AG04450 (cell line): ENCODE measurements at regions not wholly inside any gene's neighbourhood (a gene's known extent, or its start where the extent isn't known, plus 50 kb on each side); places are given as distances from the start of the nearest gene placed in this dataset.

Source experiments
- CTCF ChIA-PET: fragments of 300-600, 350-600 bp; formaldehyde crosslinking; extraction: SDS; loops from one replicate; lab custom pipeline; 2022; ENCODE audit warnings: antibody characterized with exemption, inconsistent platforms; lab: Charles Lee
- POLR2A ChIA-PET: fragments of 350-600 bp; formaldehyde crosslinking; extraction: SDS; loops from one replicate; lab custom pipeline; 2021; ENCODE audit warnings: antibody characterized with exemption, inconsistent platforms; lab: Yijun Ruan, JAX
- DNase-seq: peaks from one replicate; pipeline ENCODE4 v3.0.0-alpha.2; 2011; ENCODE audit warnings: low read depth, low spot score
- H3K27ac ChIP-seq: one replicate; pipeline ENCODE4 v1.5.1; 2012; ENCODE audit warnings: low read depth, low read length, control low read depth
- H3K27me3 ChIP-seq: one replicate; pipeline ENCODE4 v1.6.0; 2012; ENCODE audit warnings: low read length; ENCODE audit not compliant: control insufficient read depth, insufficient read depth
- H3K4me3 ChIP-seq: 2 replicates; pipeline ENCODE4 v1.5.1; 2011; ENCODE audit warnings: mild to moderate bottlenecking, low read depth, low read length, control low read depth
- H3K9me3 ChIP-seq: 2 replicates; pipeline ENCODE4 v1.5.1; 2012; ENCODE audit warnings: low read length; ENCODE audit not compliant: control insufficient read depth, insufficient read depth
- CTCF ChIP-seq: IDR thresholded peaks from 2 replicates; pipeline ENCODE4 v1.5.1; 2011; ENCODE audit warnings: low read depth, low read length, control low read depth, inconsistent platforms

GRCh38 chr1:86263101-86263500 lies 106.5 kb upstream of the COL24A1 start:
- H3K27me3 ChIP-seq, result no peaks in the 10 kb centered on the region
- TF ChIP-seq CTCF, result no peak
- ChIA-PET POLR2A (no interaction called here), CTCF (no interaction called here)
- DNase-seq, result no peak
- no peak overlapping the region for H3K27ac ChIP-seq
- no peak overlapping the region for H3K4me3 ChIP-seq
- H3K9me3 ChIP-seq, result no peaks in the 10 kb centered on the region

GRCh38 chr1:86260476-86260875 lies 103.9 kb upstream of the COL24A1 start:
- ChIA-PET CTCF (no interaction called here), POLR2A (no interaction called here)
- H3K27me3 ChIP-seq, result no peaks in the 10 kb centered on the region
- no peak overlapping the region for H3K27ac ChIP-seq
- H3K4me3 ChIP-seq, result no peak overlapping the region
- H3K9me3 ChIP-seq, result no peaks in the 10 kb centered on the region
- no peak for DNase-seq
- TF ChIP-seq CTCF, result no peak

- no peak overlapping the region for H3K4me3 ChIP-seq
- ChIA-PET POLR2A (no interaction called here), CTCF (interaction anchor here (0.5 to 0.6 kb wide), 2 partner anchors 445 to 576 kb away, joined by 3 to 5 read pairs; partner anchors contain the start of gene SH3GLB1)
- no peak overlapping the region for H3K27ac ChIP-seq
- TF ChIP-seq CTCF, result no peak
- H3K27me3 ChIP-seq, result no peaks in the 10 kb centered on the region
- H3K9me3 ChIP-seq, result no peaks in the 10 kb centered on the region
- no peak for DNase-seq
Observed at GRCh38 chr1:86259390-86259789, 102.8 kb upstream of the COL24A1 start.

GRCh38 chr1:86258101-86258500 lies 101.5 kb upstream of the COL24A1 start:
- Histone ChIP-seq H3K4me3 (no peak overlapping the region), H3K9me3 (no peaks in the 10 kb centered on the region), H3K27ac (no peak overlapping the region), H3K27me3 (no peaks in the 10 kb centered on the region)
- no peak for DNase-seq
- TF ChIP-seq CTCF, result no peak
- POLR2A ChIA-PET, result no interaction called here
- CTCF ChIA-PET, result no interaction called here

GRCh38 chr1:86247597-86248279 lies 91.2 kb upstream of the COL24A1 start:
- no peak for DNase-seq
- H3K27me3 ChIP-seq, result no peaks in the 10 kb centered on the region
- no peak overlapping the region for H3K4me3 ChIP-seq
- POLR2A ChIA-PET, result no interaction called here
- no peak for TF ChIP-seq CTCF
- H3K27ac ChIP-seq, result no peak overlapping the region
- CTCF ChIA-PET, result no interaction called here
- no peaks in the 10 kb centered on the region for H3K9me3 ChIP-seq
